B cell (primary cell): ENCODE measurements at regions not wholly inside any gene's neighbourhood (a gene's known extent, or its start where the extent isn't known, plus 50 kb on each side); places are given as distances from the start of the nearest gene placed in this dataset.

ENCODE experiments used
- ATAC-seq: fragments of 200-7000 bp; cut with Tn5 transposase; one replicate; pipeline ENCODE4 v1.10.0; 2021; ENCODE audit warnings: low read depth, mild to moderate bottlenecking, moderate number of reproducible peaks, moderate library complexity
- CTCF ChIA-PET: fragments of 350-600 bp; sonication (Branson Sonifier 250); formaldehyde crosslinking; loops from one replicate; lab custom pipeline; 2021; ENCODE audit warnings: antibody characterized with exemption, inconsistent platforms; lab: Charles Lee
- POLR2A ChIA-PET: fragments of 350-600 bp; sonication (Branson Sonifier 250); formaldehyde crosslinking; loops from one replicate; lab custom pipeline; 2021; ENCODE audit warnings: antibody characterized with exemption; lab: Charles Lee
- DNase-seq: peaks from one replicate; pipeline ENCODE4 v3.0.0; 2013
- H2AFZ ChIP-seq: 2 replicates; pipeline ENCODE4 v1.6.1; 2012; ENCODE audit warnings: mild to moderate bottlenecking, low read depth, low read length; ENCODE audit not compliant: insufficient read depth, poor library complexity, severe bottlenecking
- H3K27ac ChIP-seq, 2 donors: 1 replicate in 1 of 2; 2 replicates in 1 of 2; pipeline ENCODE4 v1.5.1; 2012 to 2013; ENCODE audit warnings: low read length in 2 of 2, mild to moderate bottlenecking in 2 of 2, moderate library complexity in 1 of 2
- H3K27me3 ChIP-seq, 4 experiments: fragments of 200-600 bp in 1 of 4; sonication (generic) in 1 of 4; replicated peaks in 1 of 4; 1 replicate in 2 of 4; 2 replicates in 2 of 4; pipeline versions ENCODE4 v1.6.1 to v1.7.0; 2013 to 2016; ENCODE audit warnings: low read length in 3 of 4, mild to moderate bottlenecking in 2 of 4, mixed read lengths in 1 of 4, moderate library complexity in 1 of 4; ENCODE audit not compliant: insufficient read depth in 4 of 4, control insufficient read depth in 3 of 4; ENCODE audit errors: control extremely low read depth in 1 of 4
- H3K36me3 ChIP-seq, 2 experiments: replicated peaks in 1 of 2; 1 replicate in 1 of 2; 2 replicates in 1 of 2; pipeline versions ENCODE4 v1.6.1 to v1.7.1; 2013; ENCODE audit warnings: low read length in 1 of 2; ENCODE audit not compliant: insufficient read depth in 2 of 2, control insufficient read depth in 1 of 2; ENCODE audit errors: control extremely low read depth in 1 of 2, extremely low read depth in 1 of 2
- H3K4me1 ChIP-seq, 2 donors: fragments of 200-600 bp in 1 of 2; sonication (generic) in 1 of 2; 1 replicate in 1 of 2; 2 replicates in 1 of 2; pipeline versions ENCODE4 v1.5.1 to v1.6.1; 2013 to 2017; ENCODE audit warnings: low read length in 2 of 2; ENCODE audit not compliant: control insufficient read depth in 2 of 2, insufficient read depth in 2 of 2
- H3K4me2 ChIP-seq: replicated peaks from 2 replicates; pipeline ENCODE3; 2012; ENCODE audit warnings: mild to moderate bottlenecking, low read depth, low read length; ENCODE audit not compliant: poor library complexity, severe bottlenecking
- H3K4me3 ChIP-seq, 5 experiments: fragments of 200-600 bp in 1 of 5; sonication (generic) in 1 of 5; 1 replicate in 3 of 5; 2 replicates in 2 of 5; pipeline versions ENCODE4 v1.5.1 to v1.7.0; 2011 to 2016; ENCODE audit warnings: low read length in 4 of 5, mild to moderate bottlenecking in 4 of 5, low read depth in 2 of 5, control low read depth in 1 of 5, moderate library complexity in 1 of 5; ENCODE audit not compliant: insufficient read depth in 1 of 5; ENCODE audit errors: control extremely low read depth in 1 of 5, extremely low read depth in 1 of 5
- H3K79me2 ChIP-seq: fragments of 200-600 bp; sonication (generic); one replicate; pipeline ENCODE4 v1.6.0; 2016; ENCODE audit warnings: low read length; ENCODE audit not compliant: control insufficient read depth, insufficient read depth
- H3K9ac ChIP-seq: fragments of 200-600 bp; sonication (generic); 2 replicates; pipeline ENCODE4 v1.6.1; 2017; ENCODE audit warnings: mild to moderate bottlenecking, low read length, moderate library complexity
- H3K9me3 ChIP-seq, 3 donors: one replicate each; pipeline versions ENCODE4 v1.6.1 to v1.7.1; 2013; ENCODE audit warnings: low read length in 2 of 3; ENCODE audit not compliant: control insufficient read depth in 2 of 3, insufficient read depth in 1 of 3; ENCODE audit errors: control extremely low read depth in 1 of 3
- H4K20me1 ChIP-seq: 2 replicates; pipeline ENCODE4 v1.6.0; 2012; ENCODE audit warnings: mild to moderate bottlenecking, low read length; ENCODE audit not compliant: insufficient read depth, control insufficient read depth, poor library complexity, severe bottlenecking
- H3K27ac Mint-ChIP-seq: one replicate; pipeline ENCODE4 v1.8.0; 2021; ENCODE audit warnings: mixed read lengths
- H3K27me3 Mint-ChIP-seq: one replicate; pipeline ENCODE4 v1.8.0; 2021; ENCODE audit warnings: mixed read lengths
- H3K4me1 Mint-ChIP-seq: one replicate; pipeline ENCODE4 v1.8.0; 2021; ENCODE audit warnings: mixed read lengths
- H3K4me3 Mint-ChIP-seq: one replicate; pipeline ENCODE4 v1.8.0; 2021; ENCODE audit warnings: mixed read lengths
- H3K9me3 Mint-ChIP-seq: one replicate; pipeline ENCODE4 v1.8.0; 2022; ENCODE audit warnings: mixed read lengths; ENCODE audit not compliant: insufficient read depth
- EZH2 ChIP-seq: IDR thresholded peaks from 2 replicates; pipeline ENCODE4 v1.6.1; 2012; ENCODE audit warnings: borderline replicate concordance, low read depth, mild to moderate bottlenecking, moderate library complexity, low read length; ENCODE audit not compliant: insufficient read depth, poor library complexity, severe bottlenecking
- WGBS: methylation state at CpG from one replicate; pipeline ENCODE4 v1.1.5; 2013; ENCODE audit warnings: missing lambda C conversion rate; ENCODE audit not compliant: insufficient coverage; 5-methylcytosine and 5-hydroxymethylcytosine counted together
- intact Hi-C: fragments of 100-400 bp; cut with micrococcal nuclease; formaldehyde crosslinking; loops from one replicate; pipeline ENCODE4 v1.10.0; 2022
- TF ChIP-seq, protein P1 (sequence below): fragments of 200-600 bp; IDR thresholded peaks from one replicate; pipeline ENCODE4 v1.8.0; 2022; ENCODE audit warnings: antibody characterized with exemption, mild to moderate bottlenecking

DNA sequence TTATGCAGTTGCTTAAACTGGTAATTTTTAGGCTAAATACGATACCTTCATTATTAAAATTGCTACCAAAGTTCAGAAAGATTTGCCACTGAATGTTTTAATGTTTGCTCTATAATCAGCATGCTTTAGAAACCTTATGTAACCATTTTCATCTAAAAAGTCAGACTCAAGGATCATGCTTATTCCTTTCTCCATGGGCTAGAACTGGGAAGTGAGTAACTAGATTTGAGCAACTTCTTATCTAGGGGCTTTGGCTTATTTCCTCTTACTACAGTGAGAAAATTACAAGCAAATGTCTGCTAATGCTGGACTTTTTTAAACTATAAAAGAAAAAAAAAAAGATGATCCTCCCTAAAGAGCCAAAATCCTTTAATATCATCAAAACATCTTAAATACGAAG is 215.9 kb downstream of the CRPPA start:
- Histone ChIP-seq H3K4me2 (no peak overlapping the region), H3K4me1 (no peaks in the 10 kb centered on the region), H3K9me3 (no peaks in the 10 kb centered on the region), H3K27me3 (no peaks in the 10 kb centered on the region), H3K79me2 (no peaks in the 10 kb centered on the region), H4K20me1 (no peaks in the 10 kb centered on the region), H3K27ac (no peak overlapping the region), H3K36me3 (no peaks in the 10 kb centered on the region), H2AFZ (no peak overlapping the region), H3K4me3 (no peak overlapping the region), H3K9ac (no peak overlapping the region)
- Mint-ChIP-seq H3K27me3 (no peaks in the 10 kb centered on the region), H3K9me3 (peaks cover 2% of the 10 kb centered on the region), H3K4me3 (no peak overlapping the region), H3K27ac (no peak overlapping the region), H3K4me1 (no peaks in the 10 kb centered on the region)
- intact Hi-C loops = no loop called here
- no CpG with 5 or more reads among the region's 2 CpGs for WGBS
- ATAC-seq (no peak), DNase-seq (no peak)
- CTCF ChIA-PET = no interaction called here
- no peak for TF ChIP-seq EZH2
- TF ChIP-seq, protein P1, sequence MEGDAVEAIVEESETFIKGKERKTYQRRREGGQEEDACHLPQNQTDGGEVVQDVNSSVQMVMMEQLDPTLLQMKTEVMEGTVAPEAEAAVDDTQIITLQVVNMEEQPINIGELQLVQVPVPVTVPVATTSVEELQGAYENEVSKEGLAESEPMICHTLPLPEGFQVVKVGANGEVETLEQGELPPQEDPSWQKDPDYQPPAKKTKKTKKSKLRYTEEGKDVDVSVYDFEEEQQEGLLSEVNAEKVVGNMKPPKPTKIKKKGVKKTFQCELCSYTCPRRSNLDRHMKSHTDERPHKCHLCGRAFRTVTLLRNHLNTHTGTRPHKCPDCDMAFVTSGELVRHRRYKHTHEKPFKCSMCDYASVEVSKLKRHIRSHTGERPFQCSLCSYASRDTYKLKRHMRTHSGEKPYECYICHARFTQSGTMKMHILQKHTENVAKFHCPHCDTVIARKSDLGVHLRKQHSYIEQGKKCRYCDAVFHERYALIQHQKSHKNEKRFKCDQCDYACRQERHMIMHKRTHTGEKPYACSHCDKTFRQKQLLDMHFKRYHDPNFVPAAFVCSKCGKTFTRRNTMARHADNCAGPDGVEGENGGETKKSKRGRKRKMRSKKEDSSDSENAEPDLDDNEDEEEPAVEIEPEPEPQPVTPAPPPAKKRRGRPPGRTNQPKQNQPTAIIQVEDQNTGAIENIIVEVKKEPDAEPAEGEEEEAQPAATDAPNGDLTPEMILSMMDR = no peak
- POLR2A ChIA-PET = no interaction called here

DNA sequence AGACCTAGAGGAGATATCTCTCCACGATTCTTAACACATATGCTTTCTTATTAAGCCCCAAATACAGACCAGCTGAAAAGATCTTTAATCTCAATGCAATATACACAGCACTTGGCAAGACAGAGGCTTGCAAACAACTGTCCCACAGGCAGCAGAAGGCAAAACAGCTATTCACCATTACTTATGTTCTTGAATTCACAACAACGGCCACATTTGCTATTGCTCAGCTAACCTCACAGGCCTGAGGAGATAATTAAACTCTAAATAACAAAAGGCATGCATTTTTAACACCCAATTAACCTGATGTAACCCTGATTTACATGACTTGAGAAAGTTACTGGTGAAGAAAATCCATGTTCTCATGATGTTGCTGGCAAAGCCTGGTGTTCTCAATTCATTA is 216.4 kb downstream of the CRPPA start:
- Histone ChIP-seq H3K4me1 (no peaks in the 10 kb centered on the region), H3K9ac (no peak overlapping the region), H3K36me3 (no peaks in the 10 kb centered on the region), H3K9me3 (no peaks in the 10 kb centered on the region), H3K27me3 (no peaks in the 10 kb centered on the region), H3K4me3 (no peak overlapping the region), H2AFZ (no peak overlapping the region), H3K4me2 (no peak overlapping the region), H3K27ac (no peak overlapping the region), H4K20me1 (no peaks in the 10 kb centered on the region), H3K79me2 (no peaks in the 10 kb centered on the region)
- no peaks in the 10 kb centered on the region for H3K4me1 Mint-ChIP-seq
- no peak overlapping the region for H3K27ac Mint-ChIP-seq
- DNase-seq (no peak), ATAC-seq (no peak)
- ChIA-PET POLR2A (no interaction called here), CTCF (no interaction called here)
- H3K9me3 Mint-ChIP-seq = peaks cover 2% of the 10 kb centered on the region
- intact Hi-C loops = no loop called here
- no peaks in the 10 kb centered on the region for H3K27me3 Mint-ChIP-seq
- TF ChIP-seq EZH2 = no peak
- TF ChIP-seq, protein P1 = no peak
- H3K4me3 Mint-ChIP-seq = no peak overlapping the region
- 63% methylated on average over 1 of the region's 2 CpGs for WGBS
